CD4-positive, alpha-beta T cell treated with Interleukin-17A for 1 hour (primary cell): ENCODE measurements at regions not wholly inside any gene's neighbourhood (a gene's known extent, or its start where the extent isn't known, plus 50 kb on each side); places are given as distances from the start of the nearest gene placed in this dataset.

Experiments used
- DNase-seq: peaks from one replicate; pipeline ENCODE4 v3.0.0-alpha.2; 2020

DNA sequence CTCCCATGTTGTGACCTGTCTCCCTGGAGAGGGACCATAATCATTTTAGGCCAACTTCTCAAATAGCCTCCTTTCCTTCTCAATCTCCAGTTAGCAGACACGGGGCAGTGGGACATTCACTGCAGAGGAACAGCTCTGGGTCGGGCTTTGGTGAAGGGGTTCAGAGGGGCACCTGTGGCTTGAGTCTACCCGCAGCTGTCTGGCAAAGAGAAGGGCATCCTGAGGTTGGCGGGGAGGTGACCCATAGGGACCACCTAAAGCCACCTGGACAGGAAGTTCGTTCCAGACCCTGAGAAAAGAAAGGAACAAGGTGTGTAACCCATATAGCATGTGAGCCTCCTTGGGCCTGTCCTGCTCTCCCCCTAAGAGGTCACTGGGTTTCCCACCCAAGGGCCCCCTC is 155.0 kb downstream of the OAT start:
- no peak for DNase-seq

DNA sequence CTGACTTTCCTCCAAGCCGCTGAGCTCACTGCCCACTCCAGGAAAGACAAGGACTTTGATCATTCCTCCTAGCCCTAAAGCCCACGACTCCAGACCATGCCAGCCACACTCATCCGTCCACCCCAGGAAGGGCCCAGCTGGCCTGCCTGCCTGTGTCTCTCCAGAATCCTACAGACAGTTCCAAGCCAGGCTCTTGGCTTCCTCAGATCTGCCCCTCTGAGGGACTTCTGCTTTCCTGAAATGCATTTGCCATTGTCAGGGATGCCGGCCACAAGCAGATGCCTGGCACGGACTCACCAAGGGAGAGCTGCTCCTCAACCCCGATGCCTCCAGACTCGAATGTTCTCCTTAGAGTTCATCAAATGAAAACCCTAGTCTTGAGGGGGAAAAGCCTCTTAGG is 155.8 kb downstream of the OAT start:
- no peak for DNase-seq

DNA sequence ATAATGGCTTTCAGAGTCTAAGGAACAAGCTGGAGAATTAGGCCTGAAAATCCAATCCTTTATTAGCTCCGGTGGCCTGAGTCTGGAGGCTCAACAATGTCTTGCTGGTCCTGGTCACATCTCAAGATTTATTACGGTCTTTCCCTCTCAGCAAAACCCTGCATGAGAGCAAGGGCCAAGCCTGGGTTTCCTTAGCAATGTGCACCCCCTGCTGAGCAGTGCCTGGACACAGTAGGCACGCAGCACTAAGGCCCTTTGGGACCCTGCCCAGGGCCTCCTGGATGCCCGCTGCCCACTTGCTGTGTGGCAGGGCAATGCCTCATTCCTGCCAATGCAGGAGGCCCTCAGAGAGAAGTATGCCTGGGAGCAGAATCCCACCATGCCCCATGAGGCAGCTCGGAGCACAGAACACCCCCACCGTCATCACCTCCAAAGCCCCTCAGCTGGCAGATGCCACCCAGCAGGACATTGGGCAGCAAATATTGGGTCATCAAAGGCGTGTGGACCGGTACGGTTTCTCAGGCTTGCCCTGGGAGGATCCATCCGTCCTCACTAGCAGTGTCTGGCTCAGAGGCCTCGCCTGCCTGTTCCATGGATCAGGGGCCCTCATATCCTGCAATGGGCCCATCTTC is 156.4 kb downstream of the OAT start:
- DNase-seq: no peak

DNA sequence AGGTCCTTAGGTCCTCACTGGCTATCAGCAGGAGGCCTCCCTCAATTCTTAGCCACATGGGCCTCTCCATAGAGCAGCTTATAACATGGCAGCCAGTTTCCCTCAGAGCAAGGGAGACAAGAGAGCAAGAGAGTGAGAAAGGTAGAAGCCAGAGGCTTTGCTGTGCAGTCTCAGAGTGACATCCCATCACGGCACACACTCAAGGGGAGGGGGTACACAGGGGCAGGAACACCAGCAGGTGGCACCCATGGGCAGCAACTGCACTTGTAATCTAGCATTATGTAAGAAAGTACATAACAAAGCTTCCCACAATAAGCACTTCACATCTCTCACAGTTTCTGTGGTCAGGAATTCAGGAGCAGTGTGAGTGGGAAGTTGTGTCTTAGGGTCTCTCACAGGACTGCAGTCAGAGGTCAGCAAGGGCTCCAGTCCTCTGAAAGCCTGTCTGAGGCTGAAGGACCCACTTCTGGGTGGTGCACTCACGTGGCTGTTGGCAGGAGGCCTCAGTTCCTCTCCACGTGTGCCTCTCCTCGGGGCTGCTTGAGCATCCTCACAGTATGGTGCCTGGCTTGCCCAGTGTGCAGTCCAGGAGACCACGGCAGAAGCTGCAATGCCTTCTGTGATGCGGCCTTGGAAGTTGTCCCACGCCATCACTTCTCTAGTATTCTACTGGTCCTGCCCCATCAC is 159.4 kb downstream of the OAT start:
- no peak for DNase-seq

DNA sequence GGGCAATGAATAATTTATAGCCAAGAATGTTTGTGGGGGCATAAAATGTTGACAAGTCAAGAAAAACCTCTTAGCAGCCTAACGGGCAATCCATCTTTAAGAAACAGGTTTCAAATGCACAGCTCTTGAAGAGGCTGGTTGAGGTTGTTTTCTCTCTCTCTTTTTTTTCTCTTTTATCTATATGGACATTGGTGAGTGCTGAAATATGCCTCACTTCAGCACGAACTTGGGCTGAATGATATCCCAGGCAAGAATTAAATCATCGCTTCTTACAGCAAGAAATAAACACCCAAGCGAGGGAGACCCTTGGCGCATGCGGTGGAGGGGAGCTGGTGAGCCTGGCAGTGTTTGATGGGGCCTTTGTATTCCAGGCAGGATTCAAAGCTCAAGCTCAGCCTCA is 160.9 kb downstream of the OAT start:
- no peak for DNase-seq

DNA sequence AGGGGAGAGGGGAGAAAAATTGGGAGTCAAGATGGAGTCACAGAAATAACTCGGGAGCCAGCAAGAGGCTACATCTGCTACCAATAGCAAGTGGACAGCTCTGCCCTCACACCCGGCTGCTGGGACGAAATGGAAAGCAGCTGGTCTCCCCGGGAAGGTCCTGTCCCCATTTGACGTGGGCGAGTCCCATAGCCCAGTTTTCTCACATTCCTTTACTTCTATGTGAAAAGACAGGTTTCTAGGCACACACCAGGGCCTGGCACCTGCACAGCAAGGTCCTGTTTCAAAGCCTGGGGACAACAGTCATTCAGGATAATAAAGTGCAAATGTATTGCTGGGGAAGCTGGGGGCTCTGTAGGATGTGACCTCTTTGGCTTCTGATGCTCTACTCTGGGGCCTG is 162.6 kb downstream of the OAT start:
- no peak for DNase-seq

DNA sequence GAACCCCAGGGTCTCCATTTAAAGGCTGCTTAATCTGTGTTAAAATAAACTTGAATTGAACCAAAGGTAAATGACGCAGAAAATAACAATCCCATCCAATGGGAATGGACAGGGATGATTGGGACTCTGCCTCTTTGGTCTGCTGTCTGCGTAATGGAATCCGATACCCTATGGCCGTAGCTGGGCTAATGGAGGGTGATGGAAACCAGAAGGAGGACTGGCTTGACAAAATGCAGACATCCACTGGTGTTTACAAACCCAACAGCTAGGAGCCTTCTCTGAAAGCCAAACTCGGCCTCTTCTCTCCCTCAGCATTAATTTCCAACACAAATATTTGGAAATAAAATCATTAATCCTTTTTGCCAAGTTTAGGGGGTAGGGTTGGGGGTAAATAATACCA is 162.2 kb upstream of the CHST15 start:
- DNase-seq: no peak

DNA sequence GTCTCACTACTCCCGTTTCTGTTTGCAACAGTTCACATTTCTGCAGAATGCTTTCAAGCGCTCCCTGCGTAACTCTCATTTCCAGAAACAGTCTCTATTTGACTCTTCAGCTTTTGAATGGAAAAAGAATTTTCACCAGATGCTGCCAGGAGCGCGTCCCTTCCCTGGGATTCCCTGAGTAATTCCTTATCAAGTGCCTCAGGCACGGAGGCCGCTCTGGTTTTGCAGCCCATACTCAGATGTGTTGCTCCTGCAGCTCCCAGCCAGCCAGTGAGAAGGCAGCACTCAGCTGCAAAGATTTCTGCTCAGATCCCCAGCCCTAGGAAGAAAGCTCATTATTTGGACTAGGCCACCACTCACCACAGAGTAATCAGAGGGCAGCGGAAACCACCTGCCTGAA is 161.1 kb upstream of the CHST15 start:
- DNase-seq: no peak

DNA sequence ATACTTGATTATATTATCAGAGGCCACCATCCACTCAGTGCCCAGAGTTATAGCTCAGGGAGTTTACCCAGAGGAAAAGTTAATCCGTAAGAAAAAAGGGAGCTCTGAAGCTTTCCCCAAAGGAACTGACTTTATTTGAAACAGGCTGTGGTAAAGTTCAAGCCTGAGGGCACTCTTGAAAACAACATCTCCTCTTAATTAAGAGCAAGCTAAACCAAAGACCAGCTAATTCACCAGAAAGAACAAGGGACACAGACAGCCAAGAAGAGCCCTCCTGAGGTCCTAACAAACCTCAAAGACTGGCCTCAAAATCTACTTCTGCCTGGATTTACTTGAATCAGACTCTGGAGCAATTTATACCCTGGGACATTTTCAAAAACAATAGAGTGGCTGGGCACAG is 159.6 kb upstream of the CHST15 start:
- no peak for DNase-seq

DNA sequence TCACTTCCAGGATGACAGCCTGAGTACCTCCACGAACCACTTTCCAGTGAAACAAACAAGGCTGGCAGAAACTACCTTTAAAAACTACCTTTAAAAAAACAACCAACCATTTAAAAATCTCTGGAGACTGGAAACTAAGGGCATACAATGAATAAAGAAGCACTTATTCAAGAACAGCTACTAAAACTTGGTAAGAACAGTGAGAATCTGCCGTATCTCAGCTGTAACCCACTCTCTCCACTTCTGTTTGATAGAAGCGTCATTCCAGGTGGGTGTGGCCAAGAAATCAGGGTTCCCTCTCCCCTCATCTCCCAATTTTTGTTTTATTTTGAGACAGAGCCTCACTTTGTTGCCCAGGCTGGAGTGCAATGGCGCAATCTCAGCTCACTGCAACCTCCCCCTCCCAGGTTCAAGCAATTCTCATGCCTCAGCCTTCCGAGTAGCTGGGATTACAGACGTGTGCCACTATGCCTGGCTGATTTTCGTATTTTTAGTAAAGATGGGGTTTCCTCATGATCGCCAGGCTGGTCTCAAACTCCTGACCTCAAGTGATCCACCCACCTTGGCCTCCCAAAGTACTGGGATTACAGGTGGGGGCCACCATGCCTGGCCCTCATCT is 158.8 kb upstream of the CHST15 start:
- DNase-seq: no peak

DNA sequence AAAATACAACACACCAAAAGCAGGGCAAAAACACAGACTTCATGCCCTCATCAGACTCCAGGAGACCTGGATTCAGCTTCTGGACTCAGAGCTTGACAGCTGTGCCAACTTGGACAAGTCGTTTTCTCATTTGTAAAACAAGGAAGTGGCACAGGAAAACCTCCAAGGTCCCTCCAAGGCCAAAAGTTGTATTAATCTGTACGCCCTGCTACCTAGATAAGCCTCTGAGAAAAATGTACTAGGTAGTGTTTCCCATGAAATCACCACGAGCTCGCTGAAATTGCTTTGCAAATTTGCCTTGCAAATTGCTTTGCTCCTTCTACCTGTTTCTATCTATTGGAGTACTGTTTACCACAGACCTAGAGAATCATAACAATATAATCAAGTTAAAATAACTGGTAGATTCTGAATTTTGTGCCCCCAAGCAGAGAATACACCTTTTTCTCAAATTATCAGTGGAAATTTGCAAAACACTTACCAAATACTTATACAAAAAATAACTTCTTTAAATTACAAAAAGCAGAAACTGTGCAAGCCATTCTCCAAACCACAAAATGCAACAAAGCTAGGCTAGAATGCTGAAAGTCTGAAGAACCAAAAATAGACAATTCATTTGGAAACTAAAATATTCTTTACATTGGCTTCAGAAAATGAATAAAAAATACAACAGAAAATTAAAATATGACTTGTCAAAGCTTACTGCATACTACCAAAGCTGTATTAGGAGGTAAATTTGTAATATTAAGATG is 158.1 kb upstream of the CHST15 start:
- no peak for DNase-seq

DNA sequence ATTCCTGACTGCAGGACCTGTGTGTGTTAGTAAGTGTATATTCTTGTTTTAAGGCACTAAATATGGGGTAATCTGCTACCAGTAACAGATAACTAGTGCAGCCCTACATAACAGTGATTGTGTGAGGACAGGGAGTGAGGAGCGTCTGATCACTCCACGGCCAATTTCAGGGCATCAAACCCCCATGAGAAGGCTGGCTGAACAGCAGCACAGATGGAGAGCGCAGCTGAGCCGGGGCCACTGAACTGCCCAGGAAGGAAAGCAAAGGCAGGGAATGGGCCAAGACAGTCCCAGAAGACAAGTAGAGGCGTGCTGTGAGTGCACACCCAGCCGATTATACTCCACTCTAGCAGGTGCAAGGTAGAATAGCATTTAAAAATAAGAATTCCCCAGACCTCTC is 157.1 kb upstream of the CHST15 start:
- DNase-seq: no peak

DNA sequence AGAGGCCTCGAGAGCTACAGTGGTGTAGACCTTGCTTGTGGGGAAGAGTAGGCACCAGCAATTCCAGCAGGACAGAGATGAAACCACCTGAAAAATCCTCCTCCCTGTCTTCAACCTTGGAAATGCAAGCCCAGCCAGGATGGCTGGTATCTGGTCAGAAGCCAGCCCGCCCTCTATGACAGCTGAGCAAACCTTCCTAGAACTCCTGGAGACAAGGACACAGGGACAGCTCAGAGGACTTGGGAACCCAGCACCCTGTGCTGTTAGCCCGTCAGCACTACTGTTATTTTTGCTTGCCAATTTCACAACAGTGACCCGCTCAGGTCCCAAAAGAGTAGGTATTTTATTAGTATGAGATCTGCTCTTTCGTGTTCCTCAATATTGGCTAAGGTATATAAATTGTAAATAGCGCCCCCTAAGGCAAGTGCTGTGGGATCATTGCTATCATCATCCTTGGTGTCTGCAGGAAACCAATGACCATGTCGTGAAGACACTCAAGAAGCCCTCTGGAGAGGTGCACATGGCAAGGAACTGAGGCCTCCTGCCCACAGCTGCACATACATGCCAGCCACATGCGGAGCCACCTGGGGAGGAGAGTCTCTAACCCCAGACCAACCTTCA is 156.5 kb upstream of the CHST15 start:
- no peak for DNase-seq

DNA sequence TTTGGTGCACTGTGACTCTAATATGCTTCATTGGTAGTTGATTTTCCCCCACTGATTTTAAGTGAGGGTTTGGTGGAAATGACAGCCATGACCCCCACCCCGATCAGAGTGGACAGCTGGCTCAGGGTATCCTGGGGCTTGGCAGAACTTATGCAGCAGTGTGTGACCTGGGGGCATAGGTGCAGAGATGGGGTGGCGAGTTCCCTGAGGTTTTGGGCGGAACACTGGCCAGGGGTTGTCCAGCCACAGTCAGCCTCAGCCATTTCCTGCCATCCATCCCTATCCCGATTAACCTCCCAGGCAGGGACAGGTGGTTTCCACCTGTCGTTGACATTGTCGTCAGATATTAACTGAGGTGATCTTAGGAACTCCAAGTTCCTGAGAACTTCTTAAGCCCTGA is 155.8 kb upstream of the CHST15 start:
- no peak for DNase-seq

DNA sequence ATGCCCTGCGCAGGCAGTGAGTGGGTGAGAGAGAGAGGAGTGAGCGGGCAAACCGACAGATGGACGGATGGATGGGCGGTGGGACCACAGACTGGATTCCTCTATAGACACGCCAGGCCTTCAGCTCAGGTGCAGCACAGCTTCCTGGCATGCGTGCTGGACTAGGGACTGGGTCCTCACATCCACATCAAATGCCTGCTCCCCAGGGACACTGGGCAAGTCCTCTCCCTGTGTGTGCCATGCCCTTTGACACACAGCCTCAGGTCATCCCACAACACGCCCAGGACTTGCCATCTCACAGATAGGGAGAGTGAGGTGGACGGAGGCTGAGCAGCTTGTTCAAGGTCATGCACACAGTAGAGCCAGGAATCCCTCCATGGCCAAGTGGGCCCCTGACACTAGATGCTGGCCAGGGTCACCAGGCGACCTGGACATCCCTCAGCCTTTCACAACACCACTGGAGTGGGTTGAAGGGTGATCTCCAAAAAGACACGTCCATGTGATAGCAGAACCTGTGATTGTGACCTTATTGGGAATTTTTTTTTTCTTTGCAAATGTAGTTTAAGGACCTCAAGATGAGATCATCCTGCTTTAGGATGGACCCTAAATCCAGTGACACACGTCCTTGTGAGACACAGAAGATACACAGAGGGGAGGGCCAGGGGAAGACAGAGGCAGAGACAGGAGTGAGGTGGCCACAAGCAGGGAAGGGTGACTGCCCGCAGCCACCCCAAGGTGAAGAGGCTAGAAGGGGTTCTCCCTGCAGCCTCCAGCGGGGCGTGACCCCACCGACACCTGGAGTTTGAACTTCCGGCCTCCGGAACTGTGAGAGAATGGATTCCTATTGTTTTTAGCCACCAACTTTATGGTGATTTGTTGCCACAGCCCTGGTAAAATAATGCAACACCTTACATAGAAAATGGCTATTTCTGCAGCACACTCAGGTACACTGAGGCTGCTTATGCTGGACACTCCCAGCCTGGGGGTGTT is 155.0 kb upstream of the CHST15 start:
- DNase-seq: no peak

DNA sequence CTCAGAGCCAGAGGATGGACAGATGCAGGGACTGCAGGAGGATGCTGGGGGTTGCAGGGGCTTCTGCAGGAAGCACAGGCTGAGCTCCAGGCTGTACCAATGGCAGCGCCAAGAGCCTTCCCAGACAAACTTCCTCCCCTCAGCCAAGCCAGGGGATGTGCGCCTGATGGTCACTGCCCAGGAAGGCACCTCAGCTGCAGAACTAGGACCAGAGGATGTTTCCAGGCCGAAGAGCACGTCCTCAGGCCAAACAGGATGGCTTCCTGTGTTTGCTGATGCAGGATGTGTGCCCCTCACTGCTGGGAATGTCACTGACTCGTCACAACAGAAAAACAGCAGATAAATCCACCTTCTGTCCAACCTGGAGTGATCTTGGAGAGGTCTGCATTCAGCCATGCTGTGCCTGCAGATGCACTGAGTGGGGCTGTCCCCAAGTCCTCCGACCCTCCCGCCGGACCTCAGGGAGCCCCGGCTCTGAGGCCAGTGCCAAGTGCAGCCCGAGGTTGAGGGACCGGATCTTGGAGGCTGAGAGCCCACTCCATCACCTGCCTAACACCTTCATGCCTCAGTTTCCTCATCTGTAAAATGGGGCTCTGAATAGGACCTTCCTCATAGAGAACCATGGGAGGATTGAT is 152.5 kb upstream of the CHST15 start:
- DNase-seq: no peak

DNA sequence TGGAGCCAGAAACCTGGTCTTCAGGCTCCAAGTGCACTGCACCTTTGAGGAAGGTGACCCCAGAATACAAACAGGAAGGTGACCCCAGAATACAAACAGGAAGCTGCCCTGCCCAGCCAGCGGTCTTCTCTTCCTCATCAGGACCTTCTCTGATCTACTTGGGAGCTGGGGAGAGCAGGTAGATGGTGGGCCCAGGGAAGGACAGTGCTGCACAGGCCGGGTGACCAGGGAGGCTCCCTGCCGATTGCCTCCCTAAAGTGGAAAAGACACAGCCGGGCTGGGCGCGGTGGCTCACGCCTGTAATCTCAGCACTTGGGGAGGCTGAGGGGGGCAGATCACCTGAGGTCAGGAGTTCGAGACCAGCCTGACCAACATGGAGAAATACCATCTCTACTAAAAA is 151.8 kb upstream of the CHST15 start:
- no peak for DNase-seq

DNA sequence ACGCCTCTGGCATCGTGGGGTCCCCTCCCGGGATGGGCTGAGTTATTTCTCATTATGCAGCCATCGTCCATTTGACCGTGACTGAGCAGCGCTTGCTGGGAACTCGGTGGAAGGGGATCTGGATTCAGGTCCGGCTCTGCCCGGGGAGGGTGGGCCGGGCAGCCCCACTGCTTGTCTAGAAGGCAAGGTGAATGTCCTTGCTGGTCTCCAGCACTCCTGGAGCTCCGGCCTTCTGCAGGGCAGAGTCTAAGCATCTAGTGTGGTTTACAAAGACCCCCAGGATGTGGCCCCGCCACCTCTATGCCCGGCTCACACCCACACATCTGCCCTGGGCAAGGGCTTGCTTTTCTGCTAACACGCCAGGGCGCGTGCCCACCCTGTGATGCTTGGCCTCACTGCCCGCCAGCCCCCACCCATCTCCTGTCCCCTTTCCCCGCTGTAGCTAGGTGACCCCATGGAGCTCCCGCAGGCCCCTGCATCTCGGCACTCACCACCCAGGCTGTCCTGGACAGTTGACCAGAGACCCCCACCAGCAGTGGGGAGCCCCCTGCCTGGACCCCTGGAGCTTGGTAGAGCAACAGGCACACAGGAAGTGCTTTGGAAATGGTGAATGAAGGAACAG is 151.0 kb upstream of the CHST15 start:
- no peak for DNase-seq

DNA sequence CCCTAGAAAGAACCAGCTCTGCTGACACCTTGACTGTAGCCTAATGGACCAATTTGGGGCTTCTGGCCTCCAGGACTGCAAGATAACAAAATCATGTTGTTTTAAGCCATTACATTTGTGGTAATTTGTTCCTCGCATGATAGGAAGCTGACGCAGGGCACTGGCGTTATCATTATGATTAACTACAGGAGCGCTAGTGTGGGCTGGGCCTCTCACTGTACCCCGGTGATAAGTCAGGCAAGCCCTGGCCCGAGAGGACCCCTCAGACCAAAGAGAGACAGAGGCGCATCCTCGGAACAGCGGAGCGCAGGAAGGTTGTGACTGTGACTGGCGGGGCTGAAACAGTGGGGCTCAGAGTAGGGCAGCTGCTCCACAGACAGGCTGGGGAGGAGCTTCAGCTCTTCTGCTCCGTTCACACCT is 150.3 kb upstream of the CHST15 start:
- no peak for DNase-seq

DNA sequence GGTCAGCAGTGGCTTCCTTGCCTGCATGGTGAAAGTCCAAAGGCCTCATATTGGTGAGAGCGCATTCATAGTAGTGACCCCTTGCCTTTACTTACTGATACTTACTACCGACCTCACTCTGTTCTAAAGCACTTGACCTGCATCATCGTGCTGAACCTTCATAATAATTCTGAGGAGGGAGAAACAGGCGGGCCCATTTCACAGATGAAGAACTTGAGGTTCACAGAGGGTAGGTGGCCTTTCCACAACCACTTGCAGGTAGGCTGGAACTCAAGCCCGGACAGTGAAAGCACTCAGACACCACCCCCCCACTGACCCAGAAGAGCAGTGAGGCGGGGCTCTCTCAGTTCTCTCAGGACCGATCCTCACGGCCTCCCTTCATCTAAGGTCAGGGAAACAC is 149.4 kb upstream of the CHST15 start:
- DNase-seq: no peak

DNA sequence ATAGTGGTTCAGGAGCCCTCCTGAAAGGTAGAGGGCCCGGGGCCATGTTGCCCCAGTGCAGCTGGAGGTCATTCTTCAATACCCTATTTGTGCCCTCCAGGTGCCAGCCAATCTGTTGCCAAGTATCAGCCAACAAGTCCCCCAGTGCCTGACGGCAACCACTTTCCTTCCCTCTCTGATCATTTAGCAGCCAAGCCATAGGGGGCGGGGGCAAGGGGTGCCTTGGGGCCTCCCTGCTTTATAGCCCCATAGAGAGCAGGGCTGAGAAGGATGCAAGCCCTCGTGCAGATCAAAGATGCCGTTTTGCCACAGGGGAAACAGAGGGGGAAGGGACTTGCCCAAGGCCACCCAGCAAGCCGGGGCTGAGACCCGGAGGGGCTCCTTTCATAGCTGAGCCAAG is 149.0 kb upstream of the CHST15 start:
- no peak for DNase-seq
